HG03045 (cell line): ENCODE measurements at regions not wholly inside any gene's neighbourhood (a gene's known extent, or its start where the extent isn't known, plus 50 kb on each side); places are given as distances from the start of the nearest gene placed in this dataset.
"Not testable (repeated sequence)": the region's sequence is repeated elsewhere in the genome, so short reads cannot be mapped to it uniquely, and the experiment has no call there.

ENCODE experiments used
- ATAC-seq: cut with Tn5 transposase; IDR thresholded peaks from one replicate; pipeline ENCODE4 v1.9.1; 2021; ENCODE audit warnings: mild to moderate bottlenecking, moderate library complexity; ENCODE audit not compliant: unreplicated experiment

DNA sequence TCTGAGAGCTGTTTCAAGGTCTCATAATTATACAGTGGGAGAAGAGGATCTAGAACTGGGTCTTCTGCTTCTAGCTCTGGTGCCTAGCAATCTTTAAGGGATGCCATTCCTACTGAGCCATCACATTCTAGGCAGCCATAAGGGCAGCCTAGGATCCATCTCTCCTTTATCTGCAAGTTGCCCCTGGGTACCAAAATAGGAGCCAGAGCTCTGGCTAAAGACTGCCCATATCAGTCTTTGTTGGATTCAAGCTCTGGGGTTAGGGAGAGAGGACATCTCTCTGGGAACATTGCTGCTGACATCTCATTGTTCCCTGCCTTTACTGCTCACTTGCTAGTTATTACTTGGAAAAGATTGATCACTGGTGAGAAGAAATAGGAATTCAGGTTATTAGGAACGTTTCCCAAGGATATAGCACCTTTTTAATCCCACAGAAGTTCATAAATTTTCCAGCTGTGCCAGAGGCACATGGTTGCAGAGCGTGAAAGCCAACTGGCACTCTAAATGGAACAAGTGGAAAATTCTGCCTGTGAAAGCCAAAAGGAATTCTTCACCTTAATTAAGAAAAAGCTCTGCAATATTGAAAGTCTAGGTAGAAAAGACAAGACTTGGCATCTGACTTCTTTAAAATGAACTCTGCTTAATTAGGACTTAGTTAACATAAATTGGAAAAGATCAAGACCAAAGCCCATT lies 102.2 kb downstream of the CDC42EP3 start:
- no peak for ATAC-seq

GRCh38 chr2:37569986-37570679 lies 101.3 kb downstream of the CDC42EP3 start:
- no peak for ATAC-seq

GRCh38 chr2:37570773-37571586 lies 100.5 kb downstream of the CDC42EP3 start:
- peak; percentile 93 for ATAC-seq

GRCh38 chr2:37571587-37572136 lies 99.8 kb downstream of the CDC42EP3 start:
- no peak for ATAC-seq

DNA sequence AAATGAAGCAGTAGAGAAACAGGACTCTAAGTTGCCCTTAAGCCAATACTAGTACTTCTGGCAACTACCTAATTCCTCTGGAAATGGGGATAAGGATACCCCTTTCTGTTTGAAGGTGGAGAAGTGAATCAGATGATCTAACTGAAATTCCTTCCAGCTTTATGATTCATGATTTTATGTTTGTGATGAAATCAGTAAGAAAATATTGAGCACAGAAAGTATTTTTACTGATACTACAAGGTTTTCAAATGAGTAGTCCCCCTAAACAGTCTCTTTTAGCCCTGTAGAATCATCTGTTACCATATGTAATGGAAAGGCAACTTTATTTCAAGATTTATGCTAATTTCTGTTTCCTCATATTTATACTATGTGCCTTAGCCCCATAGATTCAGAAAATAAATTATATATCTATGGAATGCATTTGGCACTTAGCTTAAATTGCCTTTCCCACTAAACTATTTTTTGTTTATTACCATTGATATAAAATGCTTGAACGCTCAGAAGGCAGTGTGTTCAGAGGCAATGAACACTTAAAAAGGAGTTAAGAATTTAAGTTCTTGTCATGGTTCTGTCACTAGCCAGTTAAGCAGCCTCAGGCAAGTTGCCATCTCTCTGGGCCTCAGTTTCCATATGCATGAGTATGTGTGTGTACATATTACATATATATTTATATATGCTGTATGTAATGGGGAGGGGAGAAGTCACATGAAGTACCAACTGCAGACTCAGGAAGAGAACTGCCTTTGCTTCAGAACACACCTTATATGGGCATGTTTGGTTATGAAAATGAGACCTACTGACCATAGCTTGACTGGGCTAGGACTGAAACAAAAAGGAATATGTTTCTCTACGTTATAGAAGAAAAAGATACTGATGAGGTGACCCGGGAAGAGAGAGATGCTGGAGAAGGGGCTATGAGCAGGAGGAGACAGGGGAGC lies 97.7 kb downstream of the CDC42EP3 start:
- ATAC-seq = peak; percentile 50

DNA sequence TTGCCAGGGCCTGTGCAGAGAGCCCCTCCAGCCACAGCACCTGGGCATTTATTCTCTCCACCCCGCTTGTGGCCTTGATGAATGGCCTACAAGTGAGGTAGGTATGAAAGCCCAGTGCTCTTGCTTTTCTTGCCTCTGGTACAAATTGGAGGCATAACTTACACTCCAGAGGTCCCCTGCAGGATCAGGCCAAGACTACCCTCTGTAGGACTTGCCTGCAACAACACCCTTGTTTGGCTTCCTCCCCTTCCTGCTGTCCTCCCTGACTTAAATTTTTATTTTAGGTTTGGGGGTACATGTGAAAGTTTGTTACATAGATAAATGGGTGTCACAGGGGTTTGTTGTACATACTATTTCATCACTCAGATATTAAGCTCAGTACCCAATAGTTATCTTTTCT lies 95.7 kb downstream of the CDC42EP3 start:
- no peak for ATAC-seq

- not testable (repeated sequence) for ATAC-seq
Observed at GRCh38 chr2:37576194-37576593, 95.2 kb downstream of the CDC42EP3 start.

- no peak for ATAC-seq
Observed at GRCh38 chr2:37576831-37577230, 94.6 kb downstream of the CDC42EP3 start.

- no peak for ATAC-seq
Observed at GRCh38 chr2:37579192-37579713, 92.2 kb downstream of the CDC42EP3 start.

- not testable (repeated sequence) for ATAC-seq
Observed at GRCh38 chr2:37579949-37580348, 91.5 kb downstream of the CDC42EP3 start.

GRCh38 chr2:37581433-37581832 lies 90.0 kb downstream of the CDC42EP3 start:
- ATAC-seq = no peak

DNA sequence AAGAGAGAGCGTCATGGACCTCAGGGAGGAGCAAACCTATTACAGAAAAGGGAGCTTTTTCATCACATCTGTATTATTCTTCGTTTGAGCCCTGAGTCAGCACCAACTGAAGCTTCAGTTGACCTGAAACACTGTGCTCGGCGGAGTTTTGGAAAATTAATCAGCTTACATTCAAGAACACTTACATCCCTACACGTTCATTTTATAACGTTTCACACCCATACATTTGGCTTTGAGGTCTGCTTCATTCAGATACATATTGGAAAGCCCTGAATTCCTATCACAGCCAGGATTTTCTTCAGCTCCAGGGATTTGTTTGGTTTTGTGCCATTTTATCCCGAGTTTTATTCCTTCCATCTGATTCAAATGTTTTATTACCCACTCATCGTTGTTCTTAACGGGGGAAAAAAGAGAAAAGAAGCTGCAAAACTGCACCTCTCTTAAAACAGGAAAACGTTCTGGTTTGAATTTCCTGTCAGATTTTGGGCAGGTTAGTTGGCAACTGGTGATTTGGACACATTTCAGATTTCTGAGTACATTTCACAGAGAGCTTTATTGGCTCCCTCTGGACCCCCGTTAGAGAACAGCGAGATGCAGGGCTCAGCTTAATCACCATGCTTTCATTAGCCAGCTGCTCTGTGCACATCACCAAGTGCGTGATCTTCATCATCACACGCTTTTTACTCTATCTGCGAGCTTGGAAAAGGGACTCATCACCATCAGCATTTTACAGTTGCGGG lies 88.8 kb downstream of the CDC42EP3 start:
- ATAC-seq = no peak

DNA sequence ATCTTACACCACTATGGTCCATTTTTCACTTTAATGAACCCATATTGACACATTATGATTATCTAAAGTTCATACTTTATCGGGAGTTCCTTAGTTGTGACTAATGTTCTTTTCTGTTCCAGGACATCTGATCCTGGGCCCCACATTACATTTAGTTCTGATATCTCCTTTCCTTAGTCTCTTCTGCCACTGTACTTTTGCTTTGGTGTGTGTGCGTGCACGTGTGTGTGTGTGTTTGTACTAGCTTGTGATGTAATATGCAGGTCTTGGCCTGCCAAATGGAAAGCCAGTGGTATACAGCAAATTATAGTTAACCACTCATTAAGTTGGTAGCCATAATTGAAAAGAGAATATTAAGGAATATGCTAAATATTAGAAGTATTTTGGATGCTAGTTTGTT lies 88.0 kb downstream of the CDC42EP3 start:
- no peak for ATAC-seq

GRCh38 chr2:37583867-37584266 lies 87.6 kb downstream of the CDC42EP3 start:
- ATAC-seq = no peak

DNA sequence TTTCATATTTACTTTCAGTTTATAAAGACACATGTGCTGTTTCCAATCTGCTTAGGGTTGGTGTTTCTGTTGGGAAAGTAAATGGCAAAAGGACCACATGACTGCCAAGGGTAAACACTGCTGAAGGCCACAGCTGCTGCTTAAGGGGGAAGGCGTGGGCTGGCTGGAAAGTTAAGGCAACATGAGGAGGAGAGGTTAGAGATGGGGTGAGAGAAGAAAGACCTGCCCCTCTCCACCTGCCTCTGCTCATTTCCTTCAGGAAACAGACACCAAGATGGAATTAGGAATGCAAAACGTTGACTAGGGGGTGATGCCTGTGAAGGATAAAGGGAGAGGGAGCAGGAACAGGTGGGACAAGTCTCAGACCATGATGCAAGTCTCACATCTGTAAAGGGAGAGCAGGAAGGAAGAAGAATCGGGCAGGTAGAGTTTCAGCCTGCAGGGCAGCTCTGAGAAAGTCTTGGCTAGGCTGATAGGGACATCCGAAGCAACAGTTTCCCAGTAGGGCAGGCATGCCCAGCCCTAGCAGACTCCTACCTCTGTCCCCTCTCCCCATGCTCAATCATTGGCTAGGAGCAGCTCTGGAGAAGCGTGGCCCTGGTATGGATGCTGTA lies 86.0 kb downstream of the CDC42EP3 start:
- no peak for ATAC-seq

- ATAC-seq = no peak
Observed at GRCh38 chr2:37585982-37586621, 85.3 kb downstream of the CDC42EP3 start.

DNA sequence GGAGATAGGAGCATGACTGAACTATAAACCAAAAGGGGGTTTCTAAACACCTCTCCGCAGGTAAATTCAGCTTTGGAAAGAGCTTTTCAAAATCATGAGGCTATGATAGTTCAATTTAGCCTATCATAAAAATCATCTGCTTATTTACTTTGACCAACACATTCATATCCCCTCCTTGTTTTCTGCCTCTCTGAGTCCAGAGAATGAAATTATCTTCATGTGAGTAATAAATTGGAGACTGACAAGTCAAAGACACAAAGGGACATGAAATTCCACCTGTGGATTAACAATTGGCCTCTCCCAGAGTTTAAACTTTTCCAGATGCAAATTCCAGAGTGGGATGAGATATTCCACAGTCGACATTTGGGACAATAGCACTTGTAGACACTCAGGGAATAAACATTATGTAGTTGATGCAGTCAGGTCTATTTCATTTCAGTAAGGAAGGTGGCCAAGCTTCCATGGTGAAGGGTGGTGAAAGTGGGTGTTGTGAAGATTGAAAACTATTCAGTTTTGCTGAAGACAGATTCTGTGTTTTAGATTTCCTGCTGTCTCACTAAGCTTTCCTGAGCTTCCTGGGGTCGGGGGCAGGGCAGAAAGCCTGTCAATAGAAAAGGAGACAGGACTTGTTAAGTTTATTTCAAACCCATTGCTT lies 84.7 kb downstream of the CDC42EP3 start:
- no peak for ATAC-seq

DNA sequence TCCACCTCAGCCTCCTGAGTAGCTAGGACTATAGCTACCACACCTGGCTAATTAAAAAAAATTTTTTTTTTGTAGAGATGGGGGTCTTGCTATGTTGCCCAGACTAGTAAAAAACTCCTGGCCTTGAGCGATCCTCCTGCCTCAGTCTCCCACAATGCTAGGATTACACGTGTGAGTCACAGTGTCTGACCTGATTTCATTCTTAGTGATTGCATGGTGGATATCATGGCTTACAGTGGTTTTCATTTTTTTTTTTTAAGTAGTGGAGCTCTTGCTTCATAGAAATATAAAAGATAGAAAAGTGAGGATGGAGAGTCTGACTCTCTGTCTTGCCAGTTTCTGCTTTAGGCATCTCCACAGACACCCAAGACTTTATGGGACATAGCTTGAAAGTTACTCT lies 83.6 kb downstream of the CDC42EP3 start:
- ATAC-seq = no peak
